ENCODE measurements at regions not wholly inside any gene's neighbourhood (a gene's known extent, or its start where the extent isn't known, plus 50 kb on each side); places are given as distances from the start of the nearest gene placed in this dataset.

DNA sequence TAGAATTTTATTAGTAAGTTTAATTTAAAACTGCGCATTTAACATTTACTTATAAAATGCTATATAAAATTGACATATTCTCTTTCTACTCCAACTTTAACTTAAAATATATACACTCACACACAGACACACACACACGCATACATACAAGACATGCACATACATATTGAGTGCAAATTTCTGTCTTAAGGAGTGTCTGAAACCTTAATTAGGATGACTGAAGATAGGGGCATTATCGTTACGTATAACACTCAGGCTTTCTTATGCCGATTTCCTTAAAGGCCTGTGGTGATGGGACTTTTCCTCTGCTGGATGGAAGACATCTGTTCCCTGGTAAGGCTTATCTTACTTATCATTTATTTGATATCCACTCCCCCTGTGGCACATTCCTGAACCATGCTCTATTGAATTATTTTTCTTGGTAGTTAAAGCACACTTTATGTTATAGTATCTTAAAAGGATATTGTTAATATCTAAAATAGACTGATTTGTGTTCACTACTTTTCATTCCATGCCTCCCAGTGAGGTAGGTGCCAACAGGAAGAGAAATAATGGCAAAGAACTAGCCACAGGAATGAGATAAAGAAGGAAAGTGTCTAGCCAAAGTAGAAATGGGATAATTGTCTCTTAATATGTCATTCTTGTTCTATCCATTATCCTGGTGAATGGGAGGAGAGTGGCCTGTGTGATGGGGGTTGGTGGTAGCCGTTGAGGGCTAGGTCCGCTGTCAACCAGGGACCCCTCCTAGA lies 92.9 kb upstream of the GPRIN3 start:
- Histone ChIP-seq H3K4me2 (ENCODE audit: control insufficient read depth, extremely low read depth, insufficient read depth, low read depth, low read length) (no peak overlapping the region), H3K36me3 (ENCODE audit: control insufficient read depth in 2 of 2, extremely low read depth in 1 of 2, insufficient read depth in 2 of 2, low read length in 2 of 2) (no peaks in the 10 kb centered on the region), H4K20me1 (ENCODE audit: control insufficient read depth, extremely low read depth, insufficient read depth, low read length) (no peaks in the 10 kb centered on the region), H3K79me2 (ENCODE audit: control insufficient read depth, insufficient read depth, low read length) (no peaks in the 10 kb centered on the region), H3K27ac (ENCODE audit: control insufficient read depth, insufficient read depth, low read length) (no peak overlapping the region), H3K9me3 (ENCODE audit: control insufficient read depth, low read depth, low read length) (no peaks in the 10 kb centered on the region), H3K27me3 (ENCODE audit: control insufficient read depth, extremely low read depth, insufficient read depth, low read length) (no peaks in the 10 kb centered on the region), H2AFZ (ENCODE audit: control insufficient read depth, low read length) (no peak overlapping the region), H3K9me1 (ENCODE audit: control insufficient read depth, extremely low read depth, insufficient read depth, low read length) (no peaks in the 10 kb centered on the region), H3K4me3 (ENCODE audit: control insufficient read depth in 2 of 3, extremely low read depth in 1 of 3, insufficient read depth in 2 of 3, low read depth in 1 of 3, low read length in 3 of 3) (no peak overlapping the region), H3K9ac (ENCODE audit: control insufficient read depth, extremely low read depth, insufficient read depth, low read length) (no peak overlapping the region), H3K4me1 (ENCODE audit: control insufficient read depth, extremely low read depth, insufficient read depth, low read length) (no peaks in the 10 kb centered on the region)
- dilution Hi-C loops (cut with MboI; ENCODE audit: extremely low pct_ligation_motif_present, low sequenced_read_pairs): no loop called here
- DNase-seq (ENCODE audit: low read depth, low spot score) (no peak), FAIRE-seq (no peak)
- no peak for TF ChIP-seq EZH2 (IDR thresholded peaks at IDR 0.05; ENCODE audit: low read length)
- TF ChIP-seq, protein P1, sequence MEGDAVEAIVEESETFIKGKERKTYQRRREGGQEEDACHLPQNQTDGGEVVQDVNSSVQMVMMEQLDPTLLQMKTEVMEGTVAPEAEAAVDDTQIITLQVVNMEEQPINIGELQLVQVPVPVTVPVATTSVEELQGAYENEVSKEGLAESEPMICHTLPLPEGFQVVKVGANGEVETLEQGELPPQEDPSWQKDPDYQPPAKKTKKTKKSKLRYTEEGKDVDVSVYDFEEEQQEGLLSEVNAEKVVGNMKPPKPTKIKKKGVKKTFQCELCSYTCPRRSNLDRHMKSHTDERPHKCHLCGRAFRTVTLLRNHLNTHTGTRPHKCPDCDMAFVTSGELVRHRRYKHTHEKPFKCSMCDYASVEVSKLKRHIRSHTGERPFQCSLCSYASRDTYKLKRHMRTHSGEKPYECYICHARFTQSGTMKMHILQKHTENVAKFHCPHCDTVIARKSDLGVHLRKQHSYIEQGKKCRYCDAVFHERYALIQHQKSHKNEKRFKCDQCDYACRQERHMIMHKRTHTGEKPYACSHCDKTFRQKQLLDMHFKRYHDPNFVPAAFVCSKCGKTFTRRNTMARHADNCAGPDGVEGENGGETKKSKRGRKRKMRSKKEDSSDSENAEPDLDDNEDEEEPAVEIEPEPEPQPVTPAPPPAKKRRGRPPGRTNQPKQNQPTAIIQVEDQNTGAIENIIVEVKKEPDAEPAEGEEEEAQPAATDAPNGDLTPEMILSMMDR (optimal IDR thresholded peaks at IDR 0.05 in 1 of 3, IDR thresholded peaks at IDR 0.05 in 1 of 3, conservative IDR thresholded peaks at IDR 0.05 in 1 of 3; ENCODE audit: extremely low read depth in 1 of 3, insufficient read depth in 2 of 3, low read length in 3 of 3): no peak

DNA sequence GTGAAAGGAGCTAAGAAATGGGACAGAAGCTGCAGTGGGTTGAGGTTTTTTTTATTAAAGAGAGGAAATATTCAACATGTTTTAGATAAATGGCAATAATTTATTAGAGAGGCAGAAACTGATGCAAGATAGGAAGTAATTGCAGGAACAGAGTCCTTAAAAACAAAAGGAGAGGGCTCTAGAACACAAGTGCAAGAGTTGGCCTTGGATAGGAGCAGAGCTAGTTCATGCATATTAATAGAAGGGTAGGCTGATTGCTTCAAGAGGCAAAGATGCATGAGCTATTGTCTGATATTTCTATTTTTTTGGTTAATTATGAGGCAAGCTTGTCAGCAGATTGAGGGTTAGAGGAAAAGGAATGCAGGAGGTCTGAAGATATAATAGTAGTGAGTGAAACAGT lies 91.0 kb upstream of the GPRIN3 start:
- FAIRE-seq (no peak), DNase-seq (ENCODE audit: low read depth, low spot score) (no peak)
- no peak overlapping the region for H3K27ac ChIP-seq (ENCODE audit: control insufficient read depth, insufficient read depth, low read length)
- H3K4me1 ChIP-seq (ENCODE audit: control insufficient read depth, extremely low read depth, insufficient read depth, low read length): no peaks in the 10 kb centered on the region
- no peak overlapping the region for H3K4me3 ChIP-seq (ENCODE audit: control insufficient read depth in 2 of 3, extremely low read depth in 1 of 3, insufficient read depth in 2 of 3, low read depth in 1 of 3, low read length in 3 of 3)
- dilution Hi-C loops (cut with MboI; ENCODE audit: extremely low pct_ligation_motif_present, low sequenced_read_pairs): no loop called here
- H3K9me1 ChIP-seq (ENCODE audit: control insufficient read depth, extremely low read depth, insufficient read depth, low read length): no peaks in the 10 kb centered on the region
- no peaks in the 10 kb centered on the region for H4K20me1 ChIP-seq (ENCODE audit: control insufficient read depth, extremely low read depth, insufficient read depth, low read length)
- H2AFZ ChIP-seq (ENCODE audit: control insufficient read depth, low read length): no peak overlapping the region
- no peaks in the 10 kb centered on the region for H3K36me3 ChIP-seq (ENCODE audit: control insufficient read depth in 2 of 2, extremely low read depth in 1 of 2, insufficient read depth in 2 of 2, low read length in 2 of 2)
- TF ChIP-seq, protein P1 (optimal IDR thresholded peaks at IDR 0.05 in 1 of 3, IDR thresholded peaks at IDR 0.05 in 1 of 3, conservative IDR thresholded peaks at IDR 0.05 in 1 of 3; ENCODE audit: extremely low read depth in 1 of 3, insufficient read depth in 2 of 3, low read length in 3 of 3): no peak
- no peak for TF ChIP-seq EZH2 (IDR thresholded peaks at IDR 0.05; ENCODE audit: low read length)
- H3K9me3 ChIP-seq (ENCODE audit: control insufficient read depth, low read depth, low read length): no peaks in the 10 kb centered on the region
- H3K79me2 ChIP-seq (ENCODE audit: control insufficient read depth, insufficient read depth, low read length): no peaks in the 10 kb centered on the region
- H3K4me2 ChIP-seq (ENCODE audit: control insufficient read depth, extremely low read depth, insufficient read depth, low read depth, low read length): no peak overlapping the region
- no peaks in the 10 kb centered on the region for H3K27me3 ChIP-seq (ENCODE audit: control insufficient read depth, extremely low read depth, insufficient read depth, low read length)
- H3K9ac ChIP-seq (ENCODE audit: control insufficient read depth, extremely low read depth, insufficient read depth, low read length): no peak overlapping the region

All from keratinocyte (primary cell).